ENCODE measurements at regions not wholly inside any gene's neighbourhood (a gene's known extent, or its start where the extent isn't known, plus 50 kb on each side); places are given as distances from the start of the nearest gene placed in this dataset.

- no peak for TF ChIP-seq CTCF (IDR thresholded peaks at IDR 0.05)
- no peak for TF ChIP-seq POLR2AphosphoS5 (IDR thresholded peaks at IDR 0.05)
- no peak for TF ChIP-seq POLR2A (IDR thresholded peaks at IDR 0.05)
Observed at GRCh38 chr3:8313560-8314267, 187.9 kb upstream of the LMCD1 start.

Data from upper lobe of left lung (tissue), 4 donors.